Breast epithelium (tissue), 4 donors: ENCODE measurements at regions not wholly inside any gene's neighbourhood (a gene's known extent, or its start where the extent isn't known, plus 50 kb on each side); places are given as distances from the start of the nearest gene placed in this dataset.
A peak's percentile ranks its signal among the peaks of the same experiment; 100 is the strongest.

Experiments used
- DNase-seq, 2 donors: peaks; one replicate each; pipeline ENCODE4 v3.0.0-alpha.2; 2019; ENCODE audit warnings: low spot score in 2 of 2
- H3K27ac ChIP-seq, 2 donors: fragments of 200-600 bp; sonication (generic) in 1 of 2; one replicate each; pipeline ENCODE4 v1.5.1; 2016 to 2019; ENCODE audit warnings: mild to moderate bottlenecking in 1 of 2
- H3K27me3 ChIP-seq, 2 donors: fragments of 200-600 bp; sonication (generic) in 1 of 2; one replicate each; pipeline versions ENCODE4 v1.5.1 to v1.6.0; 2017 to 2019; ENCODE audit warnings: control low read depth in 1 of 2, mild to moderate bottlenecking in 1 of 2
- H3K36me3 ChIP-seq: fragments of 200-600 bp; one replicate; pipeline ENCODE4 v1.5.1; 2019
- H3K4me1 ChIP-seq, 2 donors: fragments of 200-600 bp; sonication (generic); one replicate each; pipeline ENCODE4 v1.5.1; 2016 to 2019; ENCODE audit warnings: control low read depth in 1 of 2
- H3K4me3 ChIP-seq, 3 donors: fragments of 200-600 bp; sonication (generic); 1 replicate in 2 of 3; 2 replicates in 1 of 3; pipeline ENCODE4 v1.5.1; 2016 to 2019; ENCODE audit warnings: mild to moderate bottlenecking in 3 of 3, moderate library complexity in 2 of 3
- H3K9me3 ChIP-seq, 2 donors: fragments of 200-600 bp; sonication (generic) in 1 of 2; one replicate each; pipeline ENCODE4 v1.5.1; 2016 to 2019; ENCODE audit warnings: control low read depth in 1 of 2
- POLR2A ChIP-seq: fragments of 450-650 bp; IDR thresholded peaks from one replicate; pipeline ENCODE4 v1.6.1; 2016; ENCODE audit warnings: antibody characterized with exemption, mild to moderate bottlenecking, moderate library complexity
- POLR2AphosphoS5 ChIP-seq, 3 donors: sonication (generic); formaldehyde crosslinking; IDR thresholded peaks; one replicate each; pipeline ENCODE4 v1.6.1; 2017; ENCODE audit warnings: antibody characterized with exemption in 3 of 3
- intact Hi-C: fragments of 100-400 bp; cut with DNase I; formaldehyde crosslinking; loops from one replicate; pipeline ENCODE4 v1.15.1; 2023; ENCODE audit warnings: low total_unique reads
- TF ChIP-seq, protein P1 (sequence below), 3 donors: fragments of 450-650 bp; IDR thresholded peaks; one replicate each; pipeline ENCODE4 v1.5.1; 2016 to 2017; ENCODE audit warnings: antibody characterized with exemption in 3 of 3, mild to moderate bottlenecking in 3 of 3, moderate library complexity in 3 of 3

GRCh38 chr2:13005048-13005447 is 288.3 kb downstream of the TRIB2 start:
- intact Hi-C loops = no loop called here
- no peaks in the 10 kb centered on the region for H3K36me3 ChIP-seq
- DNase-seq = no peak
- peaks cover 0 to 3% of the 10 kb centered on the region in 2 donors for H3K4me1 ChIP-seq
- no peak overlapping the region for H3K4me3 ChIP-seq
- H3K9me3 ChIP-seq = no peaks in the 10 kb centered on the region
- no peak overlapping the region for H3K27ac ChIP-seq
- no peaks in the 10 kb centered on the region for H3K27me3 ChIP-seq
- TF ChIP-seq, protein P1, sequence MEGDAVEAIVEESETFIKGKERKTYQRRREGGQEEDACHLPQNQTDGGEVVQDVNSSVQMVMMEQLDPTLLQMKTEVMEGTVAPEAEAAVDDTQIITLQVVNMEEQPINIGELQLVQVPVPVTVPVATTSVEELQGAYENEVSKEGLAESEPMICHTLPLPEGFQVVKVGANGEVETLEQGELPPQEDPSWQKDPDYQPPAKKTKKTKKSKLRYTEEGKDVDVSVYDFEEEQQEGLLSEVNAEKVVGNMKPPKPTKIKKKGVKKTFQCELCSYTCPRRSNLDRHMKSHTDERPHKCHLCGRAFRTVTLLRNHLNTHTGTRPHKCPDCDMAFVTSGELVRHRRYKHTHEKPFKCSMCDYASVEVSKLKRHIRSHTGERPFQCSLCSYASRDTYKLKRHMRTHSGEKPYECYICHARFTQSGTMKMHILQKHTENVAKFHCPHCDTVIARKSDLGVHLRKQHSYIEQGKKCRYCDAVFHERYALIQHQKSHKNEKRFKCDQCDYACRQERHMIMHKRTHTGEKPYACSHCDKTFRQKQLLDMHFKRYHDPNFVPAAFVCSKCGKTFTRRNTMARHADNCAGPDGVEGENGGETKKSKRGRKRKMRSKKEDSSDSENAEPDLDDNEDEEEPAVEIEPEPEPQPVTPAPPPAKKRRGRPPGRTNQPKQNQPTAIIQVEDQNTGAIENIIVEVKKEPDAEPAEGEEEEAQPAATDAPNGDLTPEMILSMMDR (IDR thresholded peaks at IDR 0.05) = no peak
- TF ChIP-seq POLR2A = no peak
- TF ChIP-seq POLR2AphosphoS5 (IDR thresholded peaks at IDR 0.05) = no peak

DNA sequence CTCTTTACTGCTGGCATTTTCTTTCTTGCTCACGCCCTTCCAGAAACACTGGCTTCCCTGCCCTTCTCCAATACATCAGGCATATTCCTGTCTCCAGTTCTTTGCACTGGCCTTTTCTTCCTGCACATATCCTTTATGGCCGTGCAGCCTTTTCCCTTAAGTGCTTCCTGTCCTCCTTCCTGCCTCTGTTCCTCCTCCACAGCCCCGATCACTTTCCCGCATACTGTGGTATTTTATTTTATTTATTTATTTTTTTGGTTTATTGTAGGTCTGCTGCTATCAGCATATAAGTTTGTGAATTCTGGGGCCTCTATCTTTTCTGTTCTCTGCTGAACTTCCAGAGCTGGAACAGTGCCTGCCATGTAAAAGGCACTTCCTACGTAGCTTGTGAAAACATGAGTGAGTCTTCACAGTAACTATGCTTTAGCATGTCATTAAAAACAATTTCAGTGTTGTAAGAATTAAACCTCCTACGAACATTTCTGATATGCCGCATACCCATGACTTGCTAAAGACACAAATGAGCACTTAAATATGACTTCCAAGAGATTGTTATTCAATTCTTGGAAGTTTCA is 289.1 kb downstream of the TRIB2 start:
- intact Hi-C loops = no loop called here
- H3K36me3 ChIP-seq = no peaks in the 10 kb centered on the region
- H3K9me3 ChIP-seq = no peaks in the 10 kb centered on the region
- no peak overlapping the region for H3K27ac ChIP-seq
- H3K27me3 ChIP-seq = no peaks in the 10 kb centered on the region
- no peak for DNase-seq
- peak overlapping the region in 2 of 3 donors; percentile 33 to 48 for H3K4me3 ChIP-seq
- TF ChIP-seq POLR2AphosphoS5 (IDR thresholded peaks at IDR 0.05) (no peak), POLR2A (no peak)
- TF ChIP-seq, protein P1 (IDR thresholded peaks at IDR 0.05) = no peak
- H3K4me1 ChIP-seq = peaks cover 0 to 3% of the 10 kb centered on the region in 2 donors

DNA sequence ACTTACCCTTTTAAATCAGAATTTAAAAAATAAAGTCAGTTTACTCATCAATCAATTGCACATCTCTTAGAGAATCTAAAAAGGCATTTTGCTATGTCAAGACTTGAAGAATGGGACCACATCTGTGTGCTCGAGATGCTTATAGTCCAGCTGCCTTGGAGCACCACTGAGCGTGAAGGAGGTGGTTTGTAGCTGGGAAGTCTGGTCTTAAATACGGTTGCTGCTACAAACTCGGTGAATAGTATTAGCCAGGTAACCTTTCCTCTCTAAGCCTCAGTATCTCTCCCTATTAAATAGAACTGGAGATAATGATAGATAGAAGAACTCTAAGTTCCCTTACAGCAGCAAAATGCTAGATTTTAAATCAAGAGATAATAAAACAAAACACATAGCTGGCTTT is 289.7 kb downstream of the TRIB2 start:
- H3K4me3 ChIP-seq = peak overlapping the region in 2 of 3 donors; percentile 33 to 48
- peak overlapping the region in 1 of 2 donors; percentile 49 for H3K27ac ChIP-seq
- intact Hi-C loops = no loop called here
- no peak for DNase-seq
- no peaks in the 10 kb centered on the region for H3K27me3 ChIP-seq
- no peaks in the 10 kb centered on the region for H3K9me3 ChIP-seq
- TF ChIP-seq POLR2AphosphoS5 (IDR thresholded peaks at IDR 0.05) (no peak), POLR2A (no peak)
- TF ChIP-seq, protein P1 (IDR thresholded peaks at IDR 0.05) = no peak
- H3K4me1 ChIP-seq = peaks cover 0 to 3% of the 10 kb centered on the region in 2 donors
- H3K36me3 ChIP-seq = no peaks in the 10 kb centered on the region

DNA sequence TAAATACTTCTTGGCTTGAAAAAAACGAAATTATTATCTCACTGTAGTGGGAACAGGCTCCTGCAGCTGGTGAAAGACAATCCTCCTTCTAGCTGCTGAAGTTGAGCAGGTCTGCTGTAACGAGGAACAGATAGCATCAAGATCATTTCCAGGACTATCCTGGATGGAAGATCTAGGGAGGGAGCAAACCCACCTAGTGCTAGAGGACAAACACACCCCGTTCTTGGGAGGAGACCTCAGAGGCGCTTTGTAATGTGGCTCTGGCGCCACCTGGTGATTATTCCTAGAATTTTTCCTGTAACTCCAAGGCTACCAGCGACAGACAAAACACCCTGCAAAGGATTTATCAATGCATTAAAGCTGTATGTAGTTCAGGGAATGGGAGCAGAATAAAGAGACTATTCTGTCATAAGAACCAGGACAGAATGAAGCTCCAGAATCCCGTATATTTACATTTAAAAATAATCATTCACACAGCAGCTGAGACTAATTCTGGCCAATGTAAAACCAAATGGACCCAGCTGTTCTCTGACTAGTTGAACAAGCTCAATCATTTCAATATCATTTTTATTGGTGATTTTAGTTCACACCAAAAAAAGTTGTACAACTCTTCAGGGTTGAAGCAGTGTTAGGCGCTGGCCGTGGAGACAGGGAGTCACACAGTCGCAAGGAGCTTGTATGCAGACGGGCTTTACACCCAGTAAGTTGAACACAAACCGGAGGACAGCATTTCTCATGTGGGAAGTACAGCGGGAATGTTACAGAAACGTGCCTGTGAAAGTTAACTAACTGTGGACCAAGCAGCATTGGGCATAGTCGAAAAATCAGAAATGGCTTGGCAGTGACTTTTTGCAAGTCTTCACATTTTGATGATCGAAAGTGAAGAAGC is 290.3 kb downstream of the TRIB2 start:
- H3K27ac ChIP-seq = peak overlapping the region in 1 of 2 donors; percentile 49
- no peaks in the 10 kb centered on the region for H3K27me3 ChIP-seq
- H3K9me3 ChIP-seq = no peaks in the 10 kb centered on the region
- H3K4me3 ChIP-seq = peak overlapping the region in 2 of 3 donors; percentile 33 to 48
- peak in 1 of 2 donors; percentile 50 for DNase-seq
- no peaks in the 10 kb centered on the region for H3K36me3 ChIP-seq
- TF ChIP-seq, protein P1 (IDR thresholded peaks at IDR 0.05) = peak; percentile 74 to 94 (median 87)
- TF ChIP-seq POLR2A (no peak), POLR2AphosphoS5 (IDR thresholded peaks at IDR 0.05) (peak in 1 of 3 donors; percentile 23)
- intact Hi-C loops = no loop called here
- peaks cover 0 to 3% of the 10 kb centered on the region in 2 donors for H3K4me1 ChIP-seq
